Fibroblast of the aortic adventitia (primary cell): ENCODE measurements at regions not wholly inside any gene's neighbourhood (a gene's known extent, or its start where the extent isn't known, plus 50 kb on each side); places are given as distances from the start of the nearest gene placed in this dataset.

Experiments used
- DNase-seq: peaks from one replicate; pipeline ENCODE4 v3.0.0-alpha.2; 2010; ENCODE audit warnings: low read depth
- H3K4me3 ChIP-seq: 2 replicates; pipeline ENCODE4 v1.5.1; 2011; ENCODE audit warnings: low read depth, mild to moderate bottlenecking, control low read depth, low read length, moderate library complexity
- TF ChIP-seq, protein P1 (sequence below): IDR thresholded peaks from 2 replicates; pipeline ENCODE4 v1.5.1; 2011; ENCODE audit warnings: mild to moderate bottlenecking, low read length, control low read depth, inconsistent platforms; ENCODE audit not compliant: insufficient read depth

DNA sequence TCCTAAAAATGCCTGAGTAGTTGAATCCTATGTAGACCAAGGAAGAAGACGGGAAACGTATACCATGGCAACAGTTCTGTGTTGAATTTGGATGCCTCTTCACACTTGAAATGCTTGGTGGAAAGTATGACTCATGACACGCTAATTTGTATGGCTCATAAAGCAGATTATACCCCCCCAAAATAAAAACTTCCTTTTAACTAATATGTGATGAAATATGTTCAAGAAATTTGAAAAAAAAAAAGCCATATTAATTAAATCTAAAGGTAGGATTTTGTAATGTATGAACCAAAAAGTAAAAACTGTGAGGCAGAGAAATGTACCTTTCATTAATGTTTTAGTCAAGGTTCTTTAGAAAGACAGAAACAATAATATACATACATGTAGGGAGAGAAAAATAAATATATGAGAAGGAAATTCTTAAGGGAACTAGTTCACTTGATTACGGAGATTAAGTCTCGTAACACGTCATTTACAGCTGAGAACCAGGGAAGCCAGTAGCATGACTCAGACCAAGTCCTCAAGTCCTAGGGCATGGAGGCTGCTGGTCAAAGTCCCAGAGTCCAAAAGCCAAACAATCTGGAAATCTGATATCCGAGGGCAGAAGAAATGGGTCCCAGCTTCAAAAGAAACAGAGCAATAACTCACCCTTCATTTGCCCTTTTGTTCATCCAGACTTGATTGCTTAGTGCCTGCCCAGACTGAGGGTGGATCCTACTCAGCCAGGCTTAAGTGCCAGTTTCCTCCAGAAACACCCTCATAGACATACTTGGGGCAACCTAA, 485.1 kb downstream of the SEMA3D start:
- TF ChIP-seq, protein P1, sequence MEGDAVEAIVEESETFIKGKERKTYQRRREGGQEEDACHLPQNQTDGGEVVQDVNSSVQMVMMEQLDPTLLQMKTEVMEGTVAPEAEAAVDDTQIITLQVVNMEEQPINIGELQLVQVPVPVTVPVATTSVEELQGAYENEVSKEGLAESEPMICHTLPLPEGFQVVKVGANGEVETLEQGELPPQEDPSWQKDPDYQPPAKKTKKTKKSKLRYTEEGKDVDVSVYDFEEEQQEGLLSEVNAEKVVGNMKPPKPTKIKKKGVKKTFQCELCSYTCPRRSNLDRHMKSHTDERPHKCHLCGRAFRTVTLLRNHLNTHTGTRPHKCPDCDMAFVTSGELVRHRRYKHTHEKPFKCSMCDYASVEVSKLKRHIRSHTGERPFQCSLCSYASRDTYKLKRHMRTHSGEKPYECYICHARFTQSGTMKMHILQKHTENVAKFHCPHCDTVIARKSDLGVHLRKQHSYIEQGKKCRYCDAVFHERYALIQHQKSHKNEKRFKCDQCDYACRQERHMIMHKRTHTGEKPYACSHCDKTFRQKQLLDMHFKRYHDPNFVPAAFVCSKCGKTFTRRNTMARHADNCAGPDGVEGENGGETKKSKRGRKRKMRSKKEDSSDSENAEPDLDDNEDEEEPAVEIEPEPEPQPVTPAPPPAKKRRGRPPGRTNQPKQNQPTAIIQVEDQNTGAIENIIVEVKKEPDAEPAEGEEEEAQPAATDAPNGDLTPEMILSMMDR, result no peak
- H3K4me3 ChIP-seq, result no peak overlapping the region
- peak; percentile 97 for DNase-seq

DNA sequence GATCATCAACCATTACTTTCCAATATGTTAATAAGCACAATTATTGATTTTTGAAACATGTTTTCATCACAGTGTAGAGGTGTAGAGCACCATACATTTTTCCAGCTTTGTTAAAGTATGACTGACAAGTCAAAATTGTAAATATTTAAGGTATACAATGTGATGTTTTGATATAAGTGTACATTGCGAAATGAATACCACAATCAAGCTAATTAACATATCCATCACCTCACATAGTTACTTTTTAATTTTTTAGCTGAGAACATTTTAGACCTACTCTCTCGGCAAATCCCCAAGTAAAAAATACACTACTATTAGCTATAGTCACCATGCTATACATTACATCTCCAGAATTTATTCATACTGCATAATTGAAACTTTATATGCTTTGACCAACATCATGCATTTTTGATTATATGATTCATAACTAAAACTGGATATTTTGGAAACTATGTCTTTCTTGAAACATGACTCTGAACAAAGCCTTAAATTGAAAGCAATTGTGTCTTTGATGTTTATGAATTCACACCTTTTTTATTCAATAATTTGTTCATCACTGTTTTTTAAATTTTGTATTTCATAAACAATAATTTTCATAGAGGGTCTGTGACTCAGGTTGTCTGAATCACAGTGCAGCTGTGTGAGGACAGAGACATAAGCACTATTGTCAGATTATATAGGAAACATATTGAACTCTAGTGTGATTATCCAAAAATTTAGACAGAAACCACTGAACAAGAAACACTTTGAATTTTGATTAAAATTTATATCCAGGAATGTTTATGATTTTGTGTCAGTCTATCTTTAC, 486.1 kb downstream of the SEMA3D start:
- TF ChIP-seq, protein P1, result no peak
- no peak overlapping the region for H3K4me3 ChIP-seq
- DNase-seq, result no peak

DNA sequence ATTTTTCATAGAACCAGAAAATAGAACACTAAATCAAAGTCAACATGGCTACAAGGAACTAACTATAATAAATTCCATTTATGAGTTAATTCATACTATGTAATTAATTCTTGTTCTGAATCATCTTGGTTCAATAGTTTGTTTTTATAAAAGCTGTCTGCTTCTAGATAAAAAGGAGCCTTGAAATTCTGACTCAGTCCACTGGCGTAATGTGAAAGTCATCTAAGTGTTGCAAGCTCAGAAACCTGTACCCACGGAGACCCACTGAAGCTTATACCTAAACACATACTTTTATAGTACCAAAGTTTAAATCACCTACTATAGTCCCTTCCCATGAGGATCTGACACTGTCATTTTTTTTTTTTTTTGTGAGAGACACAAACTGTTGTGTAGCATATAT, 489.4 kb downstream of the SEMA3D start:
- TF ChIP-seq, protein P1, result no peak
- DNase-seq, result peak; percentile 94
- no peak overlapping the region for H3K4me3 ChIP-seq

DNA sequence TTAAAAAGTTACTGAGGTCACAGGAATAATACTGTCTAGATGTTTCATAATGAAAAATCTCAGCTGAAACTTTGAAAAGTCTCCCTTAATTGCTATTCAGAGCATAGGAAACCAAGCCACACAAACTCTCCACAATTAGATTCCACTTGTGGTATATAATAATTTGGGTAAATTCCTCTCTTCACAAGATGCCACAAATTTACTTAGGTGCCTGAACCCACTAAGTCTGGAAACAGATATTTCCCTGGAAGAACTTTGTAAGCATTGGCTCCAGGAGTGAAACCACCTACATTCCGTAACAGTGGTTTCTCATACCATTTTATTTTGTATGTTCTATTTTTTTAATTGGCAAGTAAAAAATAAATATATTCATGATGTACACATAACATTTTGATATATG, 493.4 kb downstream of the SEMA3D start:
- H3K4me3 ChIP-seq, result no peak overlapping the region
- TF ChIP-seq, protein P1, result no peak
- no peak for DNase-seq

DNA sequence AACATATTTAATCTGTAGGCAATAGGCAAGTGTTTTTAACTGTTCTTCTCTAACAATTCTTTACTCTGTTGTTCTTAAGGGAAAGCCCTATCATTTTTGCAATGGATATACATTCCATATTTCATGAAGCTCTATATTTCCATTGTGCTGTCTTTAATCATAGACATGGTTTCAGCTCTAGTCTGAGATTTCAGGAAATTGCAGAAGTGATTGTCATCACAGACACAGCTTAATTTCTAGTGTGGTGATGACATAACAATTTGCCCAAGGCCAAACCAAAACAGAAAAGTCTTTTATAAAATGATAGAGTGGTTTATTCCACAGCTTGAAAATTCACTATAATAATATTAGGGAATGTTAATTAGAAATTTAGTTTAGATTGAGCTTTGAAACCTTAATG, 494.1 kb upstream of the SEMA3A start:
- TF ChIP-seq, protein P1, result no peak
- no peak overlapping the region for H3K4me3 ChIP-seq
- DNase-seq, result peak; percentile 65

DNA sequence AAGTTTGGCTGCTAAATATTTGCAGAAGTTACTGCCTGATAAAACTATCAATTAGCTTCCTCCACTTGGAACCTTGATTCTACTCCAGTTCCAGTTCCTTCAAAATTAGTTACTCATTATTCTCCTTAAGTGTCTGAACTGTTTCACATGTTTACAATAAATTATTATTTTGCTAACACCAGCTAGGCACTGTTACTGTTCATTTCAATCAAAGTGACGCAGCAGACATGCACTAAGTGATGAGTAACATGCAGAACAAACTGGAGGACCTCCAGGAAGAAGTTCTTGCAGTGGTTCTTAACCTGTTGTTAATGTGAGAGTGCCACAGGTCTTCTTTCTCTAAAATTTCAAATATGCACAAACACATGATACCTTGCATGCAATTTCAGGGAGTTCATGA, 491.8 kb upstream of the SEMA3A start:
- DNase-seq, result no peak
- no peak overlapping the region for H3K4me3 ChIP-seq
- TF ChIP-seq, protein P1, result no peak
